Muscle layer of duodenum (tissue), 2 donors: ENCODE measurements at regions not wholly inside any gene's neighbourhood (a gene's known extent, or its start where the extent isn't known, plus 50 kb on each side); places are given as distances from the start of the nearest gene placed in this dataset.

Experiments
- H3K27ac ChIP-seq: one replicate; pipeline ENCODE4 v1.7.0; 2013; ENCODE audit warnings: mild to moderate bottlenecking, low read length
- H3K27me3 ChIP-seq: one replicate; pipeline ENCODE4 v1.7.0; 2013; ENCODE audit warnings: low read depth, mild to moderate bottlenecking, control low read depth, low read length
- H3K36me3 ChIP-seq, 2 donors: one replicate each; pipeline ENCODE4 v1.7.0; 2013; ENCODE audit warnings: low read length in 2 of 2, control low read depth in 1 of 2, mild to moderate bottlenecking in 1 of 2; ENCODE audit not compliant: insufficient read depth in 2 of 2, control insufficient read depth in 1 of 2
- H3K4me1 ChIP-seq, 2 donors: one replicate each; pipeline ENCODE4 v1.7.0; 2013; ENCODE audit warnings: low read length in 2 of 2, mild to moderate bottlenecking in 2 of 2, control low read depth in 1 of 2, moderate library complexity in 1 of 2; ENCODE audit not compliant: insufficient read depth in 2 of 2, control insufficient read depth in 1 of 2
- H3K4me3 ChIP-seq, 2 donors: one replicate each; pipeline ENCODE4 v1.7.0; 2013; ENCODE audit warnings: low read length in 2 of 2, low read depth in 1 of 2, mild to moderate bottlenecking in 1 of 2
- H3K9me3 ChIP-seq, 2 donors: one replicate each; pipeline ENCODE4 v1.7.0; 2013; ENCODE audit warnings: low read length in 2 of 2, control low read depth in 1 of 2, mild to moderate bottlenecking in 1 of 2; ENCODE audit not compliant: control insufficient read depth in 1 of 2
- donor health status: healthy.

GRCh38 chr14:101451166-101451565, 110.1 kb upstream of the DIO3 start:
- no peaks in the 10 kb centered on the region for H3K4me1 ChIP-seq
- H3K9me3 ChIP-seq, result no peaks in the 10 kb centered on the region
- no peak overlapping the region for H3K4me3 ChIP-seq
- peaks cover 11% of the 10 kb centered on the region for H3K27me3 ChIP-seq
- H3K27ac ChIP-seq, result no peak overlapping the region
- H3K36me3 ChIP-seq, result no peaks in the 10 kb centered on the region

GRCh38 chr14:101453225-101453624, 108.1 kb upstream of the DIO3 start:
- Histone ChIP-seq H3K27ac (no peak overlapping the region), H3K36me3 (no peaks in the 10 kb centered on the region)

GRCh38 chr14:101454229-101454628, 107.1 kb upstream of the DIO3 start:
- Histone ChIP-seq H3K27me3 (peaks cover 30% of the 10 kb centered on the region), H3K36me3 (no peaks in the 10 kb centered on the region), H3K9me3 (no peaks in the 10 kb centered on the region), H3K4me1 (peaks cover 0 to 14% of the 10 kb centered on the region in 2 donors), H3K4me3 (no peak overlapping the region), H3K27ac (no peak overlapping the region)

More at GRCh38 chr14:101453225-101453624, 108.1 kb upstream of the DIO3 start:
- peaks cover 0 to 4% of the 10 kb centered on the region in 2 donors for H3K4me1 ChIP-seq
- H3K4me3 ChIP-seq, result no peak overlapping the region
- H3K27me3 ChIP-seq, result peaks cover 23% of the 10 kb centered on the region
- no peaks in the 10 kb centered on the region for H3K9me3 ChIP-seq

GRCh38 chr14:101456246-101457175, 104.8 kb upstream of the DIO3 start:
- peaks cover 44% of the 10 kb centered on the region for H3K27me3 ChIP-seq
- H3K36me3 ChIP-seq, result no peaks in the 10 kb centered on the region
- H3K9me3 ChIP-seq, result no peaks in the 10 kb centered on the region
- no peak overlapping the region for H3K4me3 ChIP-seq
- H3K4me1 ChIP-seq, result peaks cover 0 to 17% of the 10 kb centered on the region in 2 donors
- H3K27ac ChIP-seq, result no peak overlapping the region

- Histone ChIP-seq H3K27ac (no peak overlapping the region), H3K36me3 (no peaks in the 10 kb centered on the region), H3K27me3 (peaks cover 49% of the 10 kb centered on the region), H3K9me3 (no peaks in the 10 kb centered on the region), H3K4me3 (no peak overlapping the region), H3K4me1 (peaks cover 0 to 17% of the 10 kb centered on the region in 2 donors)
These were observed 103.9 kb upstream of the DIO3 start for GRCh38 chr14:101457301-101457935.

GRCh38 chr14:101457936-101458740, 103.2 kb upstream of the DIO3 start:
- Histone ChIP-seq H3K9me3 (no peaks in the 10 kb centered on the region), H3K4me1 (peaks cover 0 to 17% of the 10 kb centered on the region in 2 donors), H3K27ac (no peak overlapping the region), H3K4me3 (no peak overlapping the region), H3K36me3 (no peaks in the 10 kb centered on the region), H3K27me3 (peaks cover 49% of the 10 kb centered on the region)

- Histone ChIP-seq H3K27me3 (peaks cover 49% of the 10 kb centered on the region), H3K4me3 (peak overlapping the region in 1 of 2 donors; percentile 36), H3K27ac (no peak overlapping the region), H3K4me1 (peaks cover 0 to 17% of the 10 kb centered on the region in 2 donors), H3K36me3 (no peaks in the 10 kb centered on the region), H3K9me3 (no peaks in the 10 kb centered on the region)
These were observed 102.3 kb upstream of the DIO3 start for GRCh38 chr14:101458741-101459550.

- Histone ChIP-seq H3K4me3 (peak overlapping the region in 1 of 2 donors; percentile 36), H3K27me3 (peaks cover 49% of the 10 kb centered on the region), H3K27ac (no peak overlapping the region)
These were observed 101.8 kb upstream of the DIO3 start for GRCh38 chr14:101459551-101459900.

GRCh38 chr14:101460521-101460920, 100.8 kb upstream of the DIO3 start:
- H3K27me3 ChIP-seq, result peaks cover 44% of the 10 kb centered on the region
- no peak overlapping the region for H3K4me3 ChIP-seq
- peaks cover 0 to 17% of the 10 kb centered on the region in 2 donors for H3K4me1 ChIP-seq
- no peaks in the 10 kb centered on the region for H3K36me3 ChIP-seq
- H3K9me3 ChIP-seq, result no peaks in the 10 kb centered on the region
- H3K27ac ChIP-seq, result no peak overlapping the region

More at GRCh38 chr14:101459551-101459900, 101.8 kb upstream of the DIO3 start:
- Histone ChIP-seq H3K36me3 (no peaks in the 10 kb centered on the region), H3K9me3 (no peaks in the 10 kb centered on the region), H3K4me1 (peaks cover 0 to 17% of the 10 kb centered on the region in 2 donors)

GRCh38 chr14:101460986-101461750, 100.1 kb upstream of the DIO3 start:
- Histone ChIP-seq H3K36me3 (no peaks in the 10 kb centered on the region), H3K4me1 (peaks cover 0 to 17% of the 10 kb centered on the region in 2 donors), H3K27me3 (peaks cover 38% of the 10 kb centered on the region), H3K9me3 (no peaks in the 10 kb centered on the region), H3K4me3 (no peak overlapping the region), H3K27ac (no peak overlapping the region)
